NCI-H2107 treated with DMSO at 0.1 percent for 48 hours (cell line): ENCODE measurements at regions not wholly inside any gene's neighbourhood (a gene's known extent, or its start where the extent isn't known, plus 50 kb on each side); places are given as distances from the start of the nearest gene placed in this dataset.
"Not testable (repeated sequence)": the region's sequence is repeated elsewhere in the genome, so short reads cannot be mapped to it uniquely, and the experiment has no call there.

Source experiments
- DNase-seq: peaks from one replicate; lab custom pipeline; 2025; ENCODE audit not compliant: unreplicated experiment; lab: John Stamatoyannopoulos, UW

DNA sequence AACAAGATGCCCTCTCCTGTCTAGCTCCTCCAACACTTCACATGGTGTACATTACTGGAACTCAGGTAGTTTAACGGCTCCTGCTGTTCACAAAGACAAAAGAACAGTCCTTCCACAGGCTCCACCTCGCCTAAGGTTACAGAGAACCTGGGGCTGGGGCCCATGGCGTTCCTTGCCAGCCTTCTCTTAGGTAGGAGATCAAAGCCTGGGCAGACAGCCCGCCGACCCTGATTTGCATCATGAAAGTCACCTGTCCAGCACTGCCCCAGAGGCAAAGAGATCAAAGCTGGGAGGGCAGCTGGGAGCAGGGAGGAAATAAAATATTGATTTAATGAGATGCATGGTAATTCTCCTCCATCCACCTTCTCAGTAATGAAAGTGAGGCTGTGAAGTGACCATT is 115.0 kb upstream of the SLIT3 start:
- DNase-seq: no peak

DNA sequence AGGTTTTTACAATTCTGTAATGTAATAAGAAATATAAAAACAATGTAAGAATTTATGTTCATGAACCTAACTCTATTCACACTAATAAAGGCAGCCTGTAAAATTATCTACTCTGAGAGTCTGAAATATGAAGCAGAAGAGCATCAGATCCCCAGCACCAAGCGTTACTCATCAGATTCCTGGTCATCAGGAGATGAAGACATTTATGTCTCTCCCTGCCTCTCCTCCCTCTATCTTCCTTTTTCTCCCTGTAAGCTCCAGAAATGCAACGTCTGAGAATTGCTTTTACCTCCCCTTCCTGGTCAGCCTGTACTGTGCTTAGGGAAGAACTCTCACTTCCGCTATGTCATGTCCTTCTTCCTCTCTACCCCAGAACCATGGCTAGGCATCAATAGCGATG is 114.4 kb upstream of the SLIT3 start:
- no peak for DNase-seq

DNA sequence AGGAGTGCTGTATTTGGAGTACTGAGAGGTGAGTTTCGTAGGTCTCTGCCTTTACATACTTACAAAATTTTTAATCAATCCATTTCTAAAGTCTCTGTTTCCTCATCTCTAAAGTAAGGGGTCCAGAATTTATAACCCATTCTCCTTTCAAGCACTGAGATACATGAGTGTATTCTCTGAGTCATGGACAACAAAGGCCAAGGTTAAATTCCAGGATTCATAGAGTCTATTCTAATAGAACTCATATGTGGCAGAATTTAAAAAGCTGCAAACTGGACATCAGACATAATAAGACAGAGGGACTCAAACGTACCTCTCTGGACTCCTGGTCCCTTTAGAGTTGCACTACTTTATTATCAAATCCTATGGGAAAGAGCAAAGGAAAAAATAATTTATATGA is 112.5 kb upstream of the SLIT3 start:
- no peak for DNase-seq

DNA sequence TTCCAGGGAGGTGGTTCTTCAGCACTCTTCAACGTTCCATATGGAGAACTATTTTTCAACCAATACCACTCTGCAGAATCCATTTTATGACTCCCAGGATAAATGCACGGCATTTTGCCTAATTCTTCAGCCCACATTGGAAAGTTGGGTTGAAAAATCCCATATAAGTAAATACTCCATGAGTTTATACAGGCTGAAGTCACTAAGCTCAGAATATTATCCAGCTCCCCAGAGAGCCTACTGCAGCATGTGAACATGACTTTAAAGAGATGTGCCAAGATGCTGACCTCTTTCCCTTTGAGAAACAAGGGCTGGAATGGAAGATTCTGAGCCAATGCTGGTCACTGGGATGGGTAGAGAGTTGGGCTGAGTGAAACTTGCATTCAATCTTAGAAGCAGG is 111.9 kb upstream of the SLIT3 start:
- no peak for DNase-seq

DNA sequence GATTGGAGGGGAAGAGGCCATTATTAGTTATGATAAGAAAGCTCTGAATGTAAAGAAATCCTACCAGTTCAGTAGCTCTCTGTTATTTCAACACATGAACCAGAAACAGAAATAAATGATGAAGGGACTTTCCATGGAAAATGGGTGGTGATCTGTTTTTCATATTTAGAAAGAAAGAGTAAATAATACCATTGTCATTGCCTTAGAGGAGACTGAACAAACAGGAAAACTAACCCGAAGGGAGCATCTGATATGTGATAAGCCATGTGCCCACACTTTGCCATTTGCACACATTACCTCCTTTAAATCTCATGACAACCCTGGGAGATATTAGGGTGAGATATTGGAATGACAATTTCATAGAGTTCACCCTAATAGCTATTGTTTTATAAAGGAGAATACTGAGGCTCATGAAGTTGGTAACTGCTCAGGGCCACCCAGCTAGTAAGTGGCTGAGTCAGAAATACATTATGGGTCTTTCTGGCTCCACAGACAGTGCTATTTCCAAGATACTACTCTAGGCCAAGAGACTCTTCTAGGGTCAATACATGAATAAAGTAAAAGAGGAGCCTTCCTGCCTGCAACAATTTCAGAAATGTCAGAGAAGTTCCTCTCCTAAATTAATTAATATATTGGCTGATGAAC is 111.0 kb upstream of the SLIT3 start:
- DNase-seq: no peak

DNA sequence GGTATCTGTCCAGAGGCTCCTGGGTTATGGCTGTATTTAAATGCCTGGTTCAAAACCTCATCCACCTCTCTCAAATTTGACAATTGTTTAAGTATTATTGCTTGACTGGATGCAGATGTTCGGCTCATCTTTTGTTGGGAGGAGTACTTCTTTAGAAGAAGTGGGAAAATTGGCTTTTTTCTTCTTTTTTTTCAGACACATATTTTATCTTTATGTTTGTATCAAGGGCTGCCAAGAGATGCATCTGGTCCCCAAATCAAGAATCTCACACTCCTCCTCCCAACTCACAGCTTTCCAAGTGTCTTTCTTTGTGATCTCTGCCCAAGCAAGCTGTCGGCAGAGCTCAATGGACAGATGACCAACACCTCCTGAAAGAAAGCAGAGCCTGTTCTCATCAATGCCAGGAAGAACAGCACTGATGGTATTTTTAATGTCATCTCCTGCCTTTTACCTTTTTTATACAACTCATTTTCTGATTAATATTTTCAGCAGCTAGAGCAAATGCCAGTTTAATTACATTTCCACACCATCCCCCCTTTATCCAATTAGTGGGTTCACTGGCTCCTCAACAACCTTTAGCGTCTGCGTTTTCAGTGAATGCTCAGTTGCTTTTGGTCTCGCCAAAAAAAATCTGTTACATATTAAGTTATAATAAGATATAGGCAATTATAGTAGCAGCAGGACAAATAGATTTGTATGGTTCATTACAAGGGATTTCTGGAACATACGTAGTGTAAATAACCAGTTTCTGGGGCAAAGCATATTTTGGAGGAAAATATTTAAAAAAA is 110.3 kb upstream of the SLIT3 start:
- no peak for DNase-seq

DNA sequence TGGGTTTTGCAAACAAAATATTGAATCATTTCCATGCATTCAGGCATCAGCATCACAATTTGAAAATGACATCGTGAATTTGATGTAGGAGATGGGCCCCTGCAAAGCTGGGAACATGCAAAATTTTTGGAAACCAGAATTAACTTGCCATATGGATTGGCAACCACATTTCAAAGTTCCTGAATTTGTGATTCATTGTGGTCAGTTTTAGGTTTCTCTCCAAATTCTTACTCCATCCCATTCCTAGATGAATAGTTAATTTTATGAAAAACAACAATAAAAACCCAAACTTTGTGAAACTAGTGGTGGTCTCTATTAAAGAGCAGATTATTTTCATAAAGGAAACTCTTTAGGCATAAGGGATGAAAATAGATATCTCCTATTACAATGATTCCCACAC is 107.8 kb upstream of the SLIT3 start:
- no peak for DNase-seq

DNA sequence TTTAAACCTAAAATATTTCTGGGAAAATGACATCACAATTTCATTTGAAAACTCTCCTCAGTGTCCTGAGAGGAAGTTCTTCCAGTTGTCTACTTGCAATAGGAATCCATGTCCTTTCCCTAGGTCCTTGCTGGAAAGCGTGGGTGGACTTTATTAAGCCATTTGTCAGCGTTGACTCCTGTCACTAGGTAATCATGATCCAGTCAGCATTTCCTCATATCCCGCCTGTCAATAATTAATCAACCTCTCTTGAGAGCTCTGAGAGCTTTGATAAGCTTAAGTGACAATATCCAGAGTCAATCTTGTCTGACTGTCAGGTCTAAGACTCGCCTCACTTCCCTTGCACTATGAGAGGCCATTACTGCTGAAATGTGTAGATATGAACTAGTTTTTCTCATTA is 107.2 kb upstream of the SLIT3 start:
- DNase-seq: no peak

DNA sequence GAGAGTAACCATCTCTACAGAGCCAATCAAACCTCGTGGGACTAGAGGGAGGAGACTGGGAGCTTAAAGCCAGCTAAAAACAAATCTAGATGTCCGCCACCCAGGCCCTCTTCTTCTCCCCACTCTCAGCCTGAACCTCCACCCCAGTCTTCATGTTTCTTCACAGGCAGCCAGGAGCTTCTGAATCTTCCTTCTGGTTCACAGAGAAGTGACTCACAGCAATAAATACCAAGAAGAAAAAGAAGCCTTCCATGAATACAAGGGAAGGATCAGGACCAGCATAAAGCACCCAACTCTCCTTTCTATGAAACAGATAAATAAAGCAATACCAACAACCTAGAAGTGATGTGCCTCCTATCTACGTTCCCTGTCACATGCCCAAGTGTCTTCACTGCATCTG is 103.3 kb upstream of the SLIT3 start:
- no peak for DNase-seq

DNA sequence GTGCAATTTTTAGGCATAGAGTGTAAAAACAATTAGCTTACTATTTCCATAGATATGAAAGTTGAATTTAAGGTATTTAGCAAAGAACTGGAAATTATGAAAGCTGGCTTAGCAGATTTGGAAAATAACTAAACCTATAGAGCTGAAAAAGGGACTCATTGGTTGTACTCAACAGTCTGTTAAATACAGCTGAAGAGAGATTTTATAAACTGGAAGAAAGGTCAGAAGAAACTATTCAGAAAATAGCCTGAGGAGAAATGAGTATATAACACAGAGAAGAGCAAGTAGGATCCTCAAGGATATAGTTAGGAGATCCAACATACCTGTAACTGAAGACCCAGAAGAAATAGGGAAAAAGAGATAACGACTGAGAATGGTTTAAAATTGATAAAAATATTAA is 97.6 kb upstream of the SLIT3 start:
- no peak for DNase-seq

DNA sequence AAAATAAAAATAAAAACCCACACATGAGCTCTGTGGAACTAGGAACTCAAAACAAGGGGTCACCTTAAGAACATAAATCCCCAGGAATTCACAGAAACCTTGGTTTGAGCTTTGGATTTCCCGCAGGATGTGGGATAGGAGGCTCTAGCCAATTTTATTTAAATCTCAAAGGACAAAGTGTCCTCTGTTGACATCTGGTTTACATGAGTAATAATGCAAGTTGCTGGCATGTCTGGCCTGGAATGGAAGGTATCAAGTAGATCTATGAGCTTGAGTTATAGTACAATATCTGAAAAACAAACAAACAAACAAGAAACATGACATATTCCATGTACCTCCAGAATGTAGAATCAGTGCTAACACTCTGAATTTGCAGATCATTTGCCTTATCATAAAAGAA is 94.2 kb upstream of the SLIT3 start:
- DNase-seq: no peak

DNA sequence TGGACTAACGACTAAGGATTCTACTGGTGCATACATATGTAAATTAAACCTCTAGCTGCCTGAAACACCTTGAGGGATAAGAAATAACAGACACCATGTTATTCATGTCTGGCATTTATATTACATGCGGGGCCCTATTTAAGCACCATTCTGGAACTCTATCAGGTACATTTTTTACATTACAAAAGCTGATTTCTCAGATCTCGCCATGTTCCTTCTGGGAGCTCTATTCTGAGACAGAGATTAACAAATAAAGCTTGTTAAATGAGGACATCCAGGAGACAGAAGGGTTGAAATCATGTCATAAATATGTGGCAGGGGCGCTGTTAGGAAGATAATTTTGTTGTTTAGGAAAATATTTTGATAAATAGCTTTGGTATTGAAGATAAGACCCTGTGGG is 93.4 kb upstream of the SLIT3 start:
- no peak for DNase-seq

DNA sequence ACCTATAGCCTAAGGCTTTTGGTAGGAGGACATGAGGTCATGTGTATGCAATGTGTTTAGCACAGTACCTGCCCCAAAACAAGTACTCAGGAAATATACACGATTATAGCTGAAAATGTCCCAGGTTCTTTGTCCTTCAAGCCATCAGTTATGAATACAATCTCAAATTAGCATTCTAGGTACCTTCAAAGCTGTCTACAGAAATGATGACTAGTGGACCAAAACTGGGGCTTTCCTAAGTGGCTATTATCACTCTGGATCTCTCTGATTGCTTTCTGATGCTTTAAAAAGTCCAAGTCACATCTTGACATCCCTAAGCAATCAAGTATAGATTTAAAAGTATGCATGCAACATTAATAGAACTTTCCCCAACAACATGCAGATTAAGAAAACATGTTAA is 93.0 kb upstream of the SLIT3 start:
- no peak for DNase-seq

DNA sequence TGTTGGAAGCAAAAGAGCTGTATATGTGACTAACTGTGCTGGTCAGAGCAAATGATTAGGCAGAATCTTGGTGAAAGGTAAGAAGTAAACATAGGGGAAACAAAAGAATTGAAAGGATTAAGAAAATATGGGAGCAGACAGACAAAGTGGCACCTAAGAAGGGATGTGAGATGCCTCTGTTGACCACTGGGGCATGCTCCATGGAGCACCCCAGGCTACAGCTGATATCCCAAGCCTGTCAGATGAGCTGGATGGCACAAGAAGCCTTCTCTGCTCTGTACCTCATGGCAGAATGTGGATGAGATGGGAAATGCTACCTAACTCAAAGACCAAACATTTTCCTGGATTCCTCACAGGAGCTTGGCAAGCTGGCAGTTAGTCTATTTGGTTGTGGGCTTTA is 89.3 kb upstream of the SLIT3 start:
- DNase-seq: no peak

DNA sequence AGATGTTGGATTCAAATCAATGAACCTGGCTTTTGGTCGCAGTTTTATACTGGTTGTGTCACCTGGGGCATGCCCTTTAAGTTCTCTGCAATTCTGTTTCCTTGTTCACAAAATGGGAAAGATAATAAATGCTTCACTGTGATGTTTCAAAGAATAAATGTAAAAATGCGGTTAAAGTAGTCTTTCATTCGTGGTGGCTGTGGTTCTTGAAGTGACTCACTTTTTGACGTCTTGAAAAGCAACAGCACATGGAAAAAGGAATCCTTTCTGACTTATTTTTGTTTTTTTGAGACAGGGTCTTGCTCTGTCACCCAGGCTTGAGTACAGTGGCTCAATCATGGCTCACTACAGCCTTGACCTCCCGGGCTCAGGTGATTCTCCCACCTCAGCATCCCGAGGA is 88.4 kb upstream of the SLIT3 start:
- DNase-seq: no peak

DNA sequence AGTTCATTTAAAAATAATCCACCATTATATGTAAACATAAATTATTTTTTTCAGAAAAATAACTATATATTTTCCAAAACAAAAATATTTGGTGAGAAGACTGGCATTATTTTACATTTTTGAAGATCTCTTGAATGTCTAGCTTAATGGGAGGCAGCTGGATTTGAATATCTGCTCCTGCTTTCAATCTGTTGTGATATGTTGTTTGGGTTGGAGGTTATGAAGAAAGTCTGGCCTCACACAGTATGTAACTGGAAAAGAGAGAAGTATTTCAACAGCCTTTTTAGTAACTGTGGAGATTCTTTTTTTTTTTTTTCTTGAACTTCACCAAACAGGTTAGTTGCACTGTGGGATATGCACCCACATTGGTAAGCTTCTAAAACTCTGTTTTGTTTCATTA is 84.7 kb upstream of the SLIT3 start:
- DNase-seq: no peak

DNA sequence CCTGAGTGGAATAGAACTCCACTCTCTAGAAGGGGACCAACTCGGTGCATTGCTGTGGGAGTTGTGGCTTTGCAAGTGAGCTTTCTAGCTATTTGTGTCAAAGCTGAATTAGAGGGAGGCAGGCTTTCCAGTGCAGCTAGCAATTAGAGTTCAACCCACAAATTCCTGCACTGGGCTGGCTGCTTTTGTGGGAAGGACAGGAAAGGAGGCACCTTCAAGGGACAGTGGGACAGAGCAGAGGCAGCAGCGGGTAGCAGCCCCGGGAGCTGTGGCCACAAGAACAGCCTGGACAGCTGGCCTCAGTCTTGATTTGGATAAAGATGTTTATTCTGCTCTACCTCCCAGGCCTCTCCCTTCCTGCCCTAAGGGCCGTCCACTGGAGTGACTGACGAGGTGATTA is 83.7 kb upstream of the SLIT3 start:
- no peak for DNase-seq

DNA sequence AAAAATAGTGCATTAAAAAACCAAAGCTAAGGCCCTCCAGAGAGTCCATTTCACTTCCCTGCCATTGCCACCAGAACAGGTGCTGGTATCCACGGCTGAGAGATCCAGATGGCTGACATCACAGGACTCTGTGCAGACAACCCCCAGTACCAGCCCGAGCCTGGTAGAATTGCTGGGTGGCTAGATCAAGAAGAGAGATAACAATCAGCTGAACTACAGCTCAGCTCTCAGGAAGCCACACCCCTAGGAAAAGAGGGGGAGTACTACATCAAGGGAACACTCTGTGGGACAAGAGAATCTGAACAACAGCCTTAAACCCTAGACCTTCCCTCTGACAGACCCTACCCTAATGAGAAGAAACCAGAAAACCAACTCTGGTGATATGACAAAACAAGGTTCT is 73.8 kb upstream of the SLIT3 start:
- no peak for DNase-seq

DNA sequence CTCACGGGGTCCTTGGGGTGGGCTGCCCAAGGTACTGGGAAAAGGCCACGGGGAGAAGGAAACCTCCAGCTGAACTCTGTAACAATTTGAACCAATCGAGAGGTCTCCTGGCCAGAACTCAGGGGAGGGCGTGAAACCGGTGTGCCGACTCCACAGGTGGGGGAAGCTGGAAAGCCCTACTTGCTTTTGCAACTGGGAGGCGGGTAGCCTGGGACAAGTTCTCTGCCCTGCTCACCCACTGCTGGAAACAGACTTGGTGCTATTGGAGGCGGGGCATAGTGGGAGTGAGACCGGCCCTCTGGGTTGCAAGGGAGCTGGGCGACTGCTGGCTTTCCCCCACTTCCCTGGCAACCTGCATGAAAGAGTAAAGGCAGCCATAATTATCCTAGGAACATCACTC is 73.2 kb upstream of the SLIT3 start:
- DNase-seq: no peak

DNA sequence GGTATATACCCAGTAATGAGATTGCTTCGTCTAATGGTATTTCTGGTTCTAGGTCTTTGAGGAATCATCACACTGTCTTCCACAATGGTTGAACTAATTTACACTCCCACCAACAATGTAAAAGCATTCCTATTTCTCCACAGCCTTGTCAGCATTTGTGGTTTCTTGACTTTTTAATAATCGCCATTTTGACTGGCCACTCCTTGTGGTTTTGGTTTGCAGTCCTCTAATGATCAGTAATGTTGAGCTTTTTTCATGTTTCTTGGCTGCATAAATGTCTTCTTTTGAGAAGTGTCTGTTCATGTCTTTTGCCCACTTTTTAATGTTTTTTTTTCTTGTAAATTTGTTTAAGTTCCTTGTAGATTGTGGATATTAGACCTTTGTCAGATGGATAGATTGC is 70.9 kb upstream of the SLIT3 start:
- not testable (repeated sequence) for DNase-seq

DNA sequence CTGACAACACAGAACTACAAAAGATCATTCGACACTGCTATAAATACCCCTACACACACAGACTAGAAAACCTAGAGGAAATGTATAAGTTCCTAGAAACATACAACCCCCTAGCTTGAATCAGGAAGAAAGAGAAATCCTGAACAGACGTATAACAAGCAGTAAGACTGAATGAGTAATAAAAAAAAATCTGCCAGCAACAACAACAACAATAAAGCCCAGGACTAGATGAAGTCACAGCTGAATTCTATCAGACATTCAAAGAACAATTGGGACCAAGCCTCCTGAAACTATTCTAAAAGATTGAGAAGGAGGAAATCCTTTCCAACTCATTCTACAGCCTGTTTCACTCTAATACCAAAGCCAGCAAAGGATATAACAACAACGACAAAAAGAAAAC is 68.2 kb upstream of the SLIT3 start:
- no peak for DNase-seq

DNA sequence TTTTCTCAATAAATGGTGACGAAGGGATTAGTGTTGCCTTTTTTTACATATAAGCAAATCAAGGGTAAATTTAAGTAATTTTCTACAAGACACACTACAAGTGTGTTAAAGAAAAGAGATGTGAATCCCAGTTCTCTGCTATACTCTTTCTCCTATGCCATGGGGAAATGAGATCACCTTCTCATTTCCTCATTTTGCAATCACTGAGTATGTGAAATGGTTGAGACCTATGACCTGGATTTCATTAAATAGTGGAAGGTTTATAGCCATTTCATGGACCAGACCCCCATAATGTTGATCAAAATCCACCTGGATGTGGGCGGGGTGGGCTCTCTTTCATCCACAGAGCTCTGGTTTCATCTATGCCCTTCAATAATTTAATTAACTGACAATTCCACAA is 66.9 kb upstream of the SLIT3 start:
- no peak for DNase-seq

DNA sequence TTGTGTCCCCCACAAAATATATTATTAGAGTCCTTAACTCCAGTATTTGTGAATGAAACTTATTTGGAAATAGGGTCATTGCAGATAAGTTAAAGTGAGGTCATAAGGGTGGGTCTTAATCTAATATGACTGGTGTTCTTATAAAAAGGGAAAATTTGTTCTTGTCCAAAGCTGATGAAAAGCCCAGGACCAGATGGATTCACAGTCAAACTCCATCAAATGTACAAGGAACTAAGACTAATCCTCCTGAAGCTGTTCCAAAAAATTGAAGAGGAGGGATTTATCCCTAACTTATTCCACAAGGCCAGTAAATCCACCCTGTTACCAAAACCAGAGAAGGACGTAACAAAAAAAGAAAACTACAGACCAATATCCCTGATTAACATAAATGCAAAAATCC is 56.4 kb upstream of the SLIT3 start:
- DNase-seq: no peak
